ENCODE measurements at regions not wholly inside any gene's neighbourhood (a gene's known extent, or its start where the extent isn't known, plus 50 kb on each side); places are given as distances from the start of the nearest gene placed in this dataset.

DNA sequence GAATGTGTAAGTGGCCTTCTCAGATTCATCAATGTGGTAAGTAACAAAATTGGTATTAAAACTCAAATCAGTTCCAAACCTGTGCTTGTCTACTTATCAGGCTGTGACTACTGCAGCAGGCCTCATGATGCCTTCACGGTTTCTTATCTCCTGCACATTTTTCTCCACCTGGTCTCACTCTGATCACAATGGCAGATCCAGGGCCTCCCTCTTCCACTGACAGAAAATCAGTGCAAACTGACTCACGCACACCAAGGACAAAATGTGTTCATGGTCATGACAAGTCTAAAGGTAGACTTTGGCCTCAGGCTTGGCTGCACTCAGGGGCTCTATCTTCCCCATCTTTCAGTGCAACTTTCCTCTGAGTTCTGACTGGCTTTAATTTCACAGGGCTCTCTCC is 56.7 kb upstream of the ATP1A1 start:
- no peak for DNase-seq (ENCODE audit: extremely low spot score, insufficient read length, low read depth)
- FAIRE-seq: no peak

DNA sequence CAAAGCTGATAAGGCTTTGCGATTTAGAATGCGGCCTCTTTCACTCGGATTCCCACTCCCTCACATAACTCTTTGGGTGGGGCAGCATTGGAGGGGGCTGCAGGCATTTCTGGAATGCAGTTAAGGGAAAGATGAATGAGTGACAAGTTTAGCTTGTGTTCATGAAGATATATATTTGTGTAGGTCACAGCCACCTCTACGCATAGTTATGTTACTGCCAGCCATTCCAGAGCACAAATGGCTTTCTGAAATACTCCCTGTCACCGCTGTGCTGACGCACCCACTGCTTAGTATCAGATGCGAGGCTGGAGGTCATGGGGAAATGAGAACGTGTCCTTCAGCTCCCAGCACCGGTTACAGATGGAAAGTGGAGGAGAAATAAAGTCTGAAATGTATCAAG is 54.1 kb upstream of the ATP1A1 start:
- no peak for FAIRE-seq
- no peak for DNase-seq (ENCODE audit: extremely low spot score, insufficient read length, low read depth)

DNA sequence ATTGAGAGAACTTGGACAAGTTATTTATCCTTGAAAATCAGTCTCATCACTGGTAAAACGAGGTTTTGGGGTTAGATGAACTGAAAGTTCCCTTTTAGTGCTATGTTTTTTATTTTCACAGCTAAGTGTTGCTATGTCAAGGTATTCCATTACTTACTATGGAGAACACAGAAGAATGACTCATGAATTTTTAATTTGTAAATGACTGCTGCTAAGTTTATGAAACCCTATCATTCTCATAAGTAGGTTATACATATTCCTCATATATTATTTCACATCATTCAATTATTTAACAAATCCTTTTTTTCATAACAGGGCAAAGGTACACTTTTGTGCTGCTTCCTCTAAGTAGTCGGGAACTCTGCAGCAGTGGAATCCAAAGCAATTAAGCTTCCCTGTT is 52.2 kb upstream of the ATP1A1 start:
- FAIRE-seq: no peak
- no peak for DNase-seq (ENCODE audit: extremely low spot score, insufficient read length, low read depth)

DNA sequence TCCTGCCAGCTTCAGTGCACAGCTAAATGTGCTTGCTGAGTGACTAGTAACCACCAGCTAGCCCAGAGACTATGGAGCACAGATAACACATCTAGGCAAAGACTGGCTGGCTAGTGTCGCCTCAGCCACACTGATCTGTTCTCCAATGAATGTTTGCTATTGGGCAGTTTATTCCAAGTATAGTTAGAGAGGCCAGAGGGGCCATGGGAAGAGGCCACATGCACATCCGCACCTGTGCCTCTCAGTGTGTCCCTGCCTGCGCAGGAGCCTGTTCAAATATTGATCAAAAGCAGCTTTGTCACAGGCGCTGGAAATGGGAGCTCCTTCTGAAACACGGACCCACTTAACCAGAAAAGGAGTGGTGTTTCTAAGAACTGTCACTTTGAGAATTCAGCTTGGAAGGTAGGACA is 51.3 kb upstream of the ATP1A1 start:
- DNase-seq (ENCODE audit: extremely low spot score, insufficient read length, low read depth) (no peak), FAIRE-seq (no peak)

DNA sequence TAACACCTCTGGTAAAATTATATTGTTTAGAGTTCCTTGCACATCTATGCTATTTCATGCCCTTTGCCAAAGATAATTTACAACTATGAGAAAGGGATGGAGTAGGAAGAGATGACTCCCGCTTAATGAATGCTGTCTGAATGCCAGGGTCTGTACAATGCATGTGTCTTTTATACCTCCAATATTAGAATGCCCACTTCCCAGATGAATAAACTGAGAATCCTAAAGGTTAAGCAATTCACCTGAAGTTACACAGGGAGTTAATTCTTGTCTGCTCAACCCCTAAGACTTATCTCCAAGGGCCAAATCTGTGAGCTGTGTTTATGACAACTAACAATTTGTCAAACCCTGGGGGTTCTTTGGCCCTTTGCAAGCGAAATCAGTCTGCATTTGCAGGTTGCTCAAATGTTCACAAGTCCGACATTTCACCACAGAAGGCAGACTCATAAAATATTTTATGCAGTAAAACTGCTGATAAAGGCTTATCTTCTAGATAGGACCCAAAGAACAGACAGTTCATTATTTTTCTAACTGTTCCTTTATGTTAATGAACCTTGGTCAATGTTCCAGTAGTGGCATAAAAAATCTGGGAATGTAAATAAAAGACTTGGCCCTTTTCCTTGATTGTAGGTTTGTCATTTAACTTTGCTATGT is 50.2 kb upstream of the ATP1A1 start:
- FAIRE-seq (no peak), DNase-seq (ENCODE audit: extremely low spot score, insufficient read length, low read depth) (no peak)
